PFSK-1 (cell line): ENCODE measurements at regions not wholly inside any gene's neighbourhood (a gene's known extent, or its start where the extent isn't known, plus 50 kb on each side); places are given as distances from the start of the nearest gene placed in this dataset.

Source experiments
- POLR2AphosphoS5 ChIP-seq: IDR thresholded peaks from 2 replicates; pipeline ENCODE4 v1.6.1; 2012; ENCODE audit warnings: low read depth, mild to moderate bottlenecking, control low read depth, low read length, moderate library complexity
- TF ChIP-seq, protein P1 (sequence below), 2 experiments: IDR thresholded peaks; 2 replicates each; pipeline versions ENCODE4 v1.6.1 to v1.8.0; 2011 to 2012; ENCODE audit warnings: low read depth in 2 of 2, low read length in 2 of 2, control low read depth in 1 of 2, inconsistent platforms in 1 of 2, mild to moderate bottlenecking in 1 of 2, moderate library complexity in 1 of 2; ENCODE audit not compliant: insufficient read depth in 1 of 2

DNA sequence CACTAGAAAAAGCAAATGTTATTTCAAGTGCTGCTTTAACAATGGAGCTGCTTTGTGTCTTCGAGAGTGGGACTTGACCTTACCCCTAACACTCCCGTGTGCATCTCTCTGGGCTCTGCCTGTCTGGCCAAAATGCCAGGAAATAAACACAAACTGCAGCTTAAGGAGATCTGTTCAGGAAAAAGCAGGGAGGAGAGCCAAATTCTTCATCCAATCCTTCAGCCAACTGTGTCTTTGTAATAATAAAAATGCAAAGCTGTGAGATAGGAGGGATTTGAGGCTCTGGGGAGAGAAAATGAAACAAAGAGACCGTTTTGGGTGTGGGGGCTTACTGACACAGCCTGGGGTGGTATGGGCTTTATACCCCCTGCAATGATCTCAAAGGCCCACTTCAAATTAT lies 85.8 kb upstream of the WSCD2 start:
- no peak for TF ChIP-seq POLR2AphosphoS5
- TF ChIP-seq, protein P1, sequence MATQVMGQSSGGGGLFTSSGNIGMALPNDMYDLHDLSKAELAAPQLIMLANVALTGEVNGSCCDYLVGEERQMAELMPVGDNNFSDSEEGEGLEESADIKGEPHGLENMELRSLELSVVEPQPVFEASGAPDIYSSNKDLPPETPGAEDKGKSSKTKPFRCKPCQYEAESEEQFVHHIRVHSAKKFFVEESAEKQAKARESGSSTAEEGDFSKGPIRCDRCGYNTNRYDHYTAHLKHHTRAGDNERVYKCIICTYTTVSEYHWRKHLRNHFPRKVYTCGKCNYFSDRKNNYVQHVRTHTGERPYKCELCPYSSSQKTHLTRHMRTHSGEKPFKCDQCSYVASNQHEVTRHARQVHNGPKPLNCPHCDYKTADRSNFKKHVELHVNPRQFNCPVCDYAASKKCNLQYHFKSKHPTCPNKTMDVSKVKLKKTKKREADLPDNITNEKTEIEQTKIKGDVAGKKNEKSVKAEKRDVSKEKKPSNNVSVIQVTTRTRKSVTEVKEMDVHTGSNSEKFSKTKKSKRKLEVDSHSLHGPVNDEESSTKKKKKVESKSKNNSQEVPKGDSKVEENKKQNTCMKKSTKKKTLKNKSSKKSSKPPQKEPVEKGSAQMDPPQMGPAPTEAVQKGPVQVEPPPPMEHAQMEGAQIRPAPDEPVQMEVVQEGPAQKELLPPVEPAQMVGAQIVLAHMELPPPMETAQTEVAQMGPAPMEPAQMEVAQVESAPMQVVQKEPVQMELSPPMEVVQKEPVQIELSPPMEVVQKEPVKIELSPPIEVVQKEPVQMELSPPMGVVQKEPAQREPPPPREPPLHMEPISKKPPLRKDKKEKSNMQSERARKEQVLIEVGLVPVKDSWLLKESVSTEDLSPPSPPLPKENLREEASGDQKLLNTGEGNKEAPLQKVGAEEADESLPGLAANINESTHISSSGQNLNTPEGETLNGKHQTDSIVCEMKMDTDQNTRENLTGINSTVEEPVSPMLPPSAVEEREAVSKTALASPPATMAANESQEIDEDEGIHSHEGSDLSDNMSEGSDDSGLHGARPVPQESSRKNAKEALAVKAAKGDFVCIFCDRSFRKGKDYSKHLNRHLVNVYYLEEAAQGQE (IDR thresholded peaks at IDR 0.05; ENCODE audit: insufficient read depth in 1 of 2, low read depth in 2 of 2, low read length in 2 of 2): no peak
